ENCODE measurements at regions not wholly inside any gene's neighbourhood (a gene's known extent, or its start where the extent isn't known, plus 50 kb on each side); places are given as distances from the start of the nearest gene placed in this dataset.

GRCh38 chr20:21653628-21654027, 51.8 kb upstream of the PAX1 start:
- no peak overlapping the region for H3K4me3 ChIP-seq (ENCODE audit: low read length in 3 of 3)
- H3K9me3 ChIP-seq (ENCODE audit: control insufficient read depth in 3 of 3, low read length in 3 of 3), result no peaks in the 10 kb centered on the region
- H3K27ac ChIP-seq (ENCODE audit: low read depth, low read length), result no peak overlapping the region
- H3K9ac ChIP-seq (ENCODE audit: low read depth in 1 of 3, low read length in 3 of 3), result no peak overlapping the region
- H3K36me3 ChIP-seq (ENCODE audit: control insufficient read depth in 3 of 3, insufficient read depth in 3 of 3, low read length in 3 of 3), result no peaks in the 10 kb centered on the region
- H3K27me3 ChIP-seq (ENCODE audit: control insufficient read depth in 3 of 3, insufficient read depth in 3 of 3, low read length in 3 of 3), result peaks cover 0 to 4% (median 0%) of the 10 kb centered on the region in 3 donors
- H3K4me1 ChIP-seq (ENCODE audit: control insufficient read depth in 3 of 3, insufficient read depth in 3 of 3, low read length in 3 of 3), result no peaks in the 10 kb centered on the region

- Histone ChIP-seq H3K27me3 (ENCODE audit: control insufficient read depth in 3 of 3, insufficient read depth in 3 of 3, low read length in 3 of 3) (no peaks in the 10 kb centered on the region), H3K4me1 (ENCODE audit: control insufficient read depth in 3 of 3, insufficient read depth in 3 of 3, low read length in 3 of 3) (no peaks in the 10 kb centered on the region), H3K36me3 (ENCODE audit: control insufficient read depth in 3 of 3, insufficient read depth in 3 of 3, low read length in 3 of 3) (no peaks in the 10 kb centered on the region), H3K9me3 (ENCODE audit: control insufficient read depth in 3 of 3, low read length in 3 of 3) (peaks cover 0 to 3% (median 0%) of the 10 kb centered on the region in 3 donors), H3K9ac (ENCODE audit: low read depth in 1 of 3, low read length in 3 of 3) (no peak overlapping the region), H3K27ac (ENCODE audit: low read depth, low read length) (no peak overlapping the region), H3K4me3 (ENCODE audit: low read length in 3 of 3) (no peak overlapping the region)
These were observed 62.0 kb upstream of the PAX1 start for GRCh38 chr20:21643417-21643816.

- Histone ChIP-seq H3K4me1 (ENCODE audit: control insufficient read depth in 3 of 3, insufficient read depth in 3 of 3, low read length in 3 of 3) (no peaks in the 10 kb centered on the region), H3K4me3 (ENCODE audit: low read length in 3 of 3) (no peak overlapping the region), H3K27me3 (ENCODE audit: control insufficient read depth in 3 of 3, insufficient read depth in 3 of 3, low read length in 3 of 3) (no peaks in the 10 kb centered on the region), H3K27ac (ENCODE audit: low read depth, low read length) (no peak overlapping the region), H3K9ac (ENCODE audit: low read depth in 1 of 3, low read length in 3 of 3) (no peak overlapping the region), H3K9me3 (ENCODE audit: control insufficient read depth in 3 of 3, low read length in 3 of 3) (no peaks in the 10 kb centered on the region), H3K36me3 (ENCODE audit: control insufficient read depth in 3 of 3, insufficient read depth in 3 of 3, low read length in 3 of 3) (no peaks in the 10 kb centered on the region)
These were observed 64.9 kb upstream of the PAX1 start for GRCh38 chr20:21640556-21640955.

GRCh38 chr20:21633829-21634228, 71.6 kb upstream of the PAX1 start:
- Histone ChIP-seq H3K9me3 (ENCODE audit: control insufficient read depth in 3 of 3, low read length in 3 of 3) (no peaks in the 10 kb centered on the region), H3K4me3 (ENCODE audit: low read length in 3 of 3) (no peak overlapping the region), H3K36me3 (ENCODE audit: control insufficient read depth in 3 of 3, insufficient read depth in 3 of 3, low read length in 3 of 3) (no peaks in the 10 kb centered on the region), H3K27ac (ENCODE audit: low read depth, low read length) (no peak overlapping the region), H3K27me3 (ENCODE audit: control insufficient read depth in 3 of 3, insufficient read depth in 3 of 3, low read length in 3 of 3) (peaks cover 0 to 5% (median under 1%) of the 10 kb centered on the region in 3 donors), H3K4me1 (ENCODE audit: control insufficient read depth in 3 of 3, insufficient read depth in 3 of 3, low read length in 3 of 3) (no peaks in the 10 kb centered on the region), H3K9ac (ENCODE audit: low read depth in 1 of 3, low read length in 3 of 3) (no peak overlapping the region)

- Histone ChIP-seq H3K9me3 (ENCODE audit: control insufficient read depth in 3 of 3, low read length in 3 of 3) (no peaks in the 10 kb centered on the region), H3K4me1 (ENCODE audit: control insufficient read depth in 3 of 3, insufficient read depth in 3 of 3, low read length in 3 of 3) (no peaks in the 10 kb centered on the region), H3K4me3 (ENCODE audit: low read length in 3 of 3) (no peak overlapping the region), H3K27ac (ENCODE audit: low read depth, low read length) (no peak overlapping the region), H3K9ac (ENCODE audit: low read depth in 1 of 3, low read length in 3 of 3) (no peak overlapping the region), H3K36me3 (ENCODE audit: control insufficient read depth in 3 of 3, insufficient read depth in 3 of 3, low read length in 3 of 3) (no peaks in the 10 kb centered on the region), H3K27me3 (ENCODE audit: control insufficient read depth in 3 of 3, insufficient read depth in 3 of 3, low read length in 3 of 3) (peaks cover 0 to 8% (median 6%) of the 10 kb centered on the region in 3 donors)
These were observed 72.8 kb upstream of the PAX1 start for GRCh38 chr20:21632735-21633053.

- Histone ChIP-seq H3K4me3 (ENCODE audit: low read length in 3 of 3) (no peak overlapping the region), H3K27ac (ENCODE audit: low read depth, low read length) (no peak overlapping the region), H3K36me3 (ENCODE audit: control insufficient read depth in 3 of 3, insufficient read depth in 3 of 3, low read length in 3 of 3) (no peaks in the 10 kb centered on the region), H3K9me3 (ENCODE audit: control insufficient read depth in 3 of 3, low read length in 3 of 3) (no peaks in the 10 kb centered on the region), H3K9ac (ENCODE audit: low read depth in 1 of 3, low read length in 3 of 3) (no peak overlapping the region), H3K4me1 (ENCODE audit: control insufficient read depth in 3 of 3, insufficient read depth in 3 of 3, low read length in 3 of 3) (no peaks in the 10 kb centered on the region), H3K27me3 (ENCODE audit: control insufficient read depth in 3 of 3, insufficient read depth in 3 of 3, low read length in 3 of 3) (peaks cover 0 to 8% (median 6%) of the 10 kb centered on the region in 3 donors)
These were observed 73.3 kb upstream of the PAX1 start for GRCh38 chr20:21632031-21632734.

- H3K9ac ChIP-seq (ENCODE audit: low read depth in 1 of 3, low read length in 3 of 3), result no peak overlapping the region
- H3K27ac ChIP-seq (ENCODE audit: low read depth, low read length), result no peak overlapping the region
- H3K36me3 ChIP-seq (ENCODE audit: control insufficient read depth in 3 of 3, insufficient read depth in 3 of 3, low read length in 3 of 3), result no peaks in the 10 kb centered on the region
- H3K27me3 ChIP-seq (ENCODE audit: control insufficient read depth in 3 of 3, insufficient read depth in 3 of 3, low read length in 3 of 3), result peaks cover 2 to 13% (median 12%) of the 10 kb centered on the region in 3 donors
- no peak overlapping the region for H3K4me3 ChIP-seq (ENCODE audit: low read length in 3 of 3)
- H3K9me3 ChIP-seq (ENCODE audit: control insufficient read depth in 3 of 3, low read length in 3 of 3), result no peaks in the 10 kb centered on the region
- no peaks in the 10 kb centered on the region for H3K4me1 ChIP-seq (ENCODE audit: control insufficient read depth in 3 of 3, insufficient read depth in 3 of 3, low read length in 3 of 3)
These were observed 76.7 kb upstream of the PAX1 start for GRCh38 chr20:21628800-21629199.

GRCh38 chr20:21623781-21624094, 81.7 kb upstream of the PAX1 start:
- Histone ChIP-seq H3K4me3 (ENCODE audit: low read length in 3 of 3) (no peak overlapping the region), H3K36me3 (ENCODE audit: control insufficient read depth in 3 of 3, insufficient read depth in 3 of 3, low read length in 3 of 3) (no peaks in the 10 kb centered on the region), H3K9me3 (ENCODE audit: control insufficient read depth in 3 of 3, low read length in 3 of 3) (no peaks in the 10 kb centered on the region), H3K9ac (ENCODE audit: low read depth in 1 of 3, low read length in 3 of 3) (no peak overlapping the region), H3K27ac (ENCODE audit: low read depth, low read length) (no peak overlapping the region), H3K27me3 (ENCODE audit: control insufficient read depth in 3 of 3, insufficient read depth in 3 of 3, low read length in 3 of 3) (peaks cover 2 to 15% (median 10%) of the 10 kb centered on the region in 3 donors), H3K4me1 (ENCODE audit: control insufficient read depth in 3 of 3, insufficient read depth in 3 of 3, low read length in 3 of 3) (no peaks in the 10 kb centered on the region)

GRCh38 chr20:21623074-21623780, 82.2 kb upstream of the PAX1 start:
- H3K36me3 ChIP-seq (ENCODE audit: control insufficient read depth in 3 of 3, insufficient read depth in 3 of 3, low read length in 3 of 3), result no peaks in the 10 kb centered on the region
- no peak overlapping the region for H3K27ac ChIP-seq (ENCODE audit: low read depth, low read length)
- H3K9ac ChIP-seq (ENCODE audit: low read depth in 1 of 3, low read length in 3 of 3), result no peak overlapping the region
- H3K4me1 ChIP-seq (ENCODE audit: control insufficient read depth in 3 of 3, insufficient read depth in 3 of 3, low read length in 3 of 3), result no peaks in the 10 kb centered on the region
- peaks cover 2 to 10% (median 8%) of the 10 kb centered on the region in 3 donors for H3K27me3 ChIP-seq (ENCODE audit: control insufficient read depth in 3 of 3, insufficient read depth in 3 of 3, low read length in 3 of 3)
- H3K4me3 ChIP-seq (ENCODE audit: low read length in 3 of 3), result no peak overlapping the region
- H3K9me3 ChIP-seq (ENCODE audit: control insufficient read depth in 3 of 3, low read length in 3 of 3), result no peaks in the 10 kb centered on the region

GRCh38 chr20:21622097-21622857, 83.2 kb upstream of the PAX1 start:
- Histone ChIP-seq H3K4me3 (ENCODE audit: low read length in 3 of 3) (no peak overlapping the region), H3K9me3 (ENCODE audit: control insufficient read depth in 3 of 3, low read length in 3 of 3) (no peaks in the 10 kb centered on the region), H3K27me3 (ENCODE audit: control insufficient read depth in 3 of 3, insufficient read depth in 3 of 3, low read length in 3 of 3) (peaks cover 2 to 10% (median 8%) of the 10 kb centered on the region in 3 donors), H3K36me3 (ENCODE audit: control insufficient read depth in 3 of 3, insufficient read depth in 3 of 3, low read length in 3 of 3) (no peaks in the 10 kb centered on the region), H3K4me1 (ENCODE audit: control insufficient read depth in 3 of 3, insufficient read depth in 3 of 3, low read length in 3 of 3) (no peaks in the 10 kb centered on the region), H3K9ac (ENCODE audit: low read depth in 1 of 3, low read length in 3 of 3) (no peak overlapping the region), H3K27ac (ENCODE audit: low read depth, low read length) (no peak overlapping the region)

Data from skeletal muscle tissue (tissue), 3 donors.